ENCODE measurements at regions not wholly inside any gene's neighbourhood (a gene's known extent, or its start where the extent isn't known, plus 50 kb on each side); places are given as distances from the start of the nearest gene placed in this dataset.

DNA sequence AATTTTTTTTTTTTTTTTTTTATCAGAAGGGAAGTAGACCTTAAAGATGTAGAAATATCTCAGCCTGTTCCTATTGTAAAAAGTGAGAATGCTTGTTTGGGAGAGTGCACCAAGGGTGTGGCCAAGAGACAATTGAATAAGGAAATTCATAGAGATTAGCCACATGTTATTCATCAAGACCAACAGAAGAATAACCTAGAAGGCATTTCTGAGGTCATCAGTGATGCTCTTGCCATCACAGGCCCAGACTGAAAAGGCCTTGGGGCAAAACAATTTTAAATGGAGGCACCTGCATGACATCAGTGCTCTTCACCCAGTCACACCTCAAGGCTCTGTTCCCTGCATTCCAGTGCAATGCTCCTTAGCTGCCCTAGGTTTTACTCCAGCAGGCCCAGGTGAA lies 2043.3 kb upstream of the PIK3C3 start:
- Mint-ChIP-seq H3K27me3 (no peaks in the 10 kb centered on the region), H3K36me3 (no peaks in the 10 kb centered on the region), H3K9me3 (peaks cover 19 to 39% (median 25%) of the 10 kb centered on the region in 3 donors), H3K27ac (no peak overlapping the region), H3K4me3 (no peak overlapping the region), H3K4me1 (no peaks in the 10 kb centered on the region)
- no peak for ATAC-seq (replicated peaks in 1 of 4)
- Histone ChIP-seq H3K27me3 (replicated peaks in 1 of 2; ENCODE audit: control insufficient read depth in 2 of 2, extremely low read depth in 1 of 2, insufficient read depth in 2 of 2, low read length in 1 of 2) (no peaks in the 10 kb centered on the region), H3K9me3 (no peaks in the 10 kb centered on the region), H3K36me3 (ENCODE audit: control insufficient read depth in 2 of 2, extremely low read depth in 1 of 2, insufficient read depth in 1 of 2, low read length in 1 of 2) (no peaks in the 10 kb centered on the region), H3K4me1 (ENCODE audit: control insufficient read depth in 1 of 2, extremely low read depth in 1 of 2, insufficient read depth in 2 of 2, low read length in 2 of 2) (no peaks in the 10 kb centered on the region), H3K4me3 (ENCODE audit: control insufficient read depth in 1 of 2, extremely low read depth in 1 of 2, low read length in 1 of 2) (no peak overlapping the region), H3K27ac (ENCODE audit: low read length) (no peak overlapping the region)
- ChIA-PET CTCF (no interaction called here), POLR2A (no interaction called here)
- DNase-seq: no peak

DNA sequence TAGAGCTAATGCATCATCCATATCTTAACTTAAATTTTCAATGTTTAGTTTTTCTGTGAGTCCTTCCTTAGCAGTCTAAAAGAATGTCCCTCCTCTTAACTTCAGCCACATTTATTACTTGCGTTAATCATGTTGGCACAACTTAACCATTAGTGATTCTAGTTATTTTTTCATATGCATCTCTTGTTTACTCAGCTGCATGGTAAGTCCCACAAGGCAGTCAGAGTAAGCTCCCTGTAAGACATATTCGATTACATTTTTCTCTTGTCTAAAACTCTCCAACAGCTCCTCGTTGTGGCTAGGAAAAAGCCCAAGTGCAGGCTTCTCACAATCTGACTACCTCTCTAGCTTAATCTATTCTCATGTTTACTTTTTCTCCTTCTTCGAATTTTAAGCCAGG lies 2045.3 kb upstream of the PIK3C3 start:
- ChIA-PET CTCF (no interaction called here), POLR2A (no interaction called here)
- Histone ChIP-seq H3K36me3 (ENCODE audit: control insufficient read depth in 2 of 2, extremely low read depth in 1 of 2, insufficient read depth in 1 of 2, low read length in 1 of 2) (no peaks in the 10 kb centered on the region), H3K4me3 (ENCODE audit: control insufficient read depth in 1 of 2, extremely low read depth in 1 of 2, low read length in 1 of 2) (no peak overlapping the region), H3K9me3 (no peaks in the 10 kb centered on the region), H3K27ac (ENCODE audit: low read length) (no peak overlapping the region), H3K4me1 (ENCODE audit: control insufficient read depth in 1 of 2, extremely low read depth in 1 of 2, insufficient read depth in 2 of 2, low read length in 2 of 2) (no peaks in the 10 kb centered on the region), H3K27me3 (replicated peaks in 1 of 2; ENCODE audit: control insufficient read depth in 2 of 2, extremely low read depth in 1 of 2, insufficient read depth in 2 of 2, low read length in 1 of 2) (no peaks in the 10 kb centered on the region)
- Mint-ChIP-seq H3K27ac (no peak overlapping the region), H3K27me3 (no peaks in the 10 kb centered on the region), H3K36me3 (no peaks in the 10 kb centered on the region), H3K4me3 (no peak overlapping the region), H3K9me3 (peaks cover 17 to 29% (median 22%) of the 10 kb centered on the region in 3 donors), H3K4me1 (no peaks in the 10 kb centered on the region)
- 52% methylated on average over 4 of the region's 4 CpGs for WGBS (ENCODE audit: insufficient coverage)
- no peak for ATAC-seq (replicated peaks in 1 of 4)
- no peak for DNase-seq

DNA sequence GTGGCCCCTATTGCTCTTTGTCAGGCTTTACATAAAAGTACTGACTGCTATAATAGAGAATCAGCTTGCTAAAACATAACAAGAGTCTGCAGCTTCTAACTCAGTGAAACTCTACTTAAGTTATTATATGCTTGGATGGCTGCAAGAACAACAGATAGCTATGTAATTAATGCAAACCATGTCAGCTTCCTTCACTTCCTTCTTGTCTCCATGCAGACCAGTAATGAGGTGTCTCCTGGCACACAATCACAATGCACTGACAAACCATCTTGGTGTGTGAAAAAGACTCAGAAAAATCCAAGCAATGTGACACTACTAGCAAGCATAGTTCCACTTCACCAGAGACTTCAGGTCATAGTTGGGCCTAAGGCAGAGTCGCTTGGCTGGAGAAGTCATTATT lies 2068.9 kb upstream of the PIK3C3 start:
- Histone ChIP-seq H3K4me3 (ENCODE audit: control insufficient read depth in 1 of 2, extremely low read depth in 1 of 2, low read length in 1 of 2) (no peak overlapping the region), H3K36me3 (ENCODE audit: control insufficient read depth in 2 of 2, extremely low read depth in 1 of 2, insufficient read depth in 1 of 2, low read length in 1 of 2) (no peaks in the 10 kb centered on the region), H3K4me1 (ENCODE audit: control insufficient read depth in 1 of 2, extremely low read depth in 1 of 2, insufficient read depth in 2 of 2, low read length in 2 of 2) (no peaks in the 10 kb centered on the region), H3K9me3 (no peaks in the 10 kb centered on the region), H3K27me3 (replicated peaks in 1 of 2; ENCODE audit: control insufficient read depth in 2 of 2, extremely low read depth in 1 of 2, insufficient read depth in 2 of 2, low read length in 1 of 2) (no peaks in the 10 kb centered on the region), H3K27ac (ENCODE audit: low read length) (no peak overlapping the region)
- Mint-ChIP-seq H3K4me3 (no peak overlapping the region), H3K27ac (no peak overlapping the region), H3K9me3 (peaks cover 4 to 16% (median 11%) of the 10 kb centered on the region in 3 donors), H3K36me3 (no peaks in the 10 kb centered on the region), H3K4me1 (no peaks in the 10 kb centered on the region), H3K27me3 (no peaks in the 10 kb centered on the region)
- WGBS (ENCODE audit: insufficient coverage): no CpG with 5 or more reads among the region's 1 CpG
- ATAC-seq (replicated peaks in 1 of 4): no peak
- POLR2A ChIA-PET: no interaction called here
- no peak for DNase-seq
- CTCF ChIA-PET: no interaction called here

DNA sequence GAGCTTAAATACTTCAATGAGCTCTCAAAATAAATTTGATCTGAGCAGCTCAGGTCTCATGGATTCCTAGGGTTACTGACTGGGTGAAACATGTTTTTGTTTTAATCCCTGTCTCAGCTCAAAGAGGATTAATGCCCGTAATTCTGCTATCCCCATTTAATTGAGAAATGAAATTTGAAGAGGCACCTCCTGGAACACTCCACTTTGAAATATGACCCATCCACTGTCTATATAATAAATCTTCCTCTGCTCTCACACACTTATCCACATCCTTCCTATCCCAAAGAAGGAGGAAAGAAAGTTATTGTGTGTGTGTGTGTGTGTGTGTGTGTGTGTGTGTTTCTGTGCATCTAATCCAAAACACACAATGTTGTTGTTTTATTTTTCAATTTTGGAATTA lies 2082.4 kb upstream of the PIK3C3 start:
- Histone ChIP-seq H3K27ac (ENCODE audit: low read length) (no peak overlapping the region), H3K36me3 (ENCODE audit: control insufficient read depth in 2 of 2, extremely low read depth in 1 of 2, insufficient read depth in 1 of 2, low read length in 1 of 2) (no peaks in the 10 kb centered on the region), H3K4me3 (ENCODE audit: control insufficient read depth in 1 of 2, extremely low read depth in 1 of 2, low read length in 1 of 2) (no peak overlapping the region), H3K4me1 (ENCODE audit: control insufficient read depth in 1 of 2, extremely low read depth in 1 of 2, insufficient read depth in 2 of 2, low read length in 2 of 2) (no peaks in the 10 kb centered on the region), H3K9me3 (no peaks in the 10 kb centered on the region), H3K27me3 (replicated peaks in 1 of 2; ENCODE audit: control insufficient read depth in 2 of 2, extremely low read depth in 1 of 2, insufficient read depth in 2 of 2, low read length in 1 of 2) (no peaks in the 10 kb centered on the region)
- Mint-ChIP-seq H3K27me3 (no peaks in the 10 kb centered on the region), H3K27ac (no peak overlapping the region), H3K4me3 (no peak overlapping the region), H3K4me1 (no peaks in the 10 kb centered on the region), H3K9me3 (peaks cover 3 to 22% (median 12%) of the 10 kb centered on the region in 3 donors), H3K36me3 (no peaks in the 10 kb centered on the region)
- POLR2A ChIA-PET: no interaction called here
- DNase-seq (no peak), ATAC-seq (replicated peaks in 1 of 4) (no peak)
- CTCF ChIA-PET: interaction anchor here in 1 of 2 donors (0.6 kb wide), 1 partner anchor 36 kb away, joined by 3 read pairs; no protein-coding TSS in a partner anchor
- no CpG with 5 or more reads among the region's 1 CpG for WGBS (ENCODE audit: insufficient coverage)

DNA sequence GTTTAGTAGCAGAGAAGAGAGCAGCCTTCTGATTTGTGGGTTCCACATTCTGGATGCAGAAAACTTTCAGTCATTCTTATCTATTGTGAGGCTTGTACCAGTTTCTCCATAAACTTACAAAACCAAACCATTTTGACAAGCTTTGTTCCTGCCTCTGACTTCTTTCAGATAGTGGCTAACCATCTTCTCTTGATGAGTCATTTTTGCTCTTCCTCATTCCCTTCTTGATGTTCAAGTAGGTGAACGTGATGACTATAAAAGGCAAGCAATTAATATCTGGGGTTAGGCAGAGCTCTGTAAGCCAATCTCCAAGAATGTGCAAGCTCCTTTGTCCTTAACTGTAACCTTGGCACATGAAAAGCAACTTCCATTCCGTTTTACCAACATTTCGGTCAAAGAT lies 2083.1 kb upstream of the PIK3C3 start:
- Mint-ChIP-seq H3K4me1 (no peaks in the 10 kb centered on the region), H3K9me3 (peaks cover 3 to 22% (median 12%) of the 10 kb centered on the region in 3 donors), H3K4me3 (no peak overlapping the region), H3K36me3 (no peaks in the 10 kb centered on the region), H3K27me3 (no peaks in the 10 kb centered on the region), H3K27ac (no peak overlapping the region)
- no peak overlapping the region for H3K4me3 ChIP-seq (ENCODE audit: control insufficient read depth in 1 of 2, extremely low read depth in 1 of 2, low read length in 1 of 2)
- DNase-seq: no peak
- H3K36me3 ChIP-seq (ENCODE audit: control insufficient read depth in 2 of 2, extremely low read depth in 1 of 2, insufficient read depth in 1 of 2, low read length in 1 of 2): no peaks in the 10 kb centered on the region
- CTCF ChIA-PET: interaction anchor here in 1 of 2 donors (1.1 kb wide), 1 partner anchor 34 kb away, joined by 4 read pairs; no protein-coding TSS in a partner anchor
- no peaks in the 10 kb centered on the region for H3K4me1 ChIP-seq (ENCODE audit: control insufficient read depth in 1 of 2, extremely low read depth in 1 of 2, insufficient read depth in 2 of 2, low read length in 2 of 2)
- H3K27ac ChIP-seq (ENCODE audit: low read length): no peak overlapping the region
- WGBS (ENCODE audit: insufficient coverage): no CpG with 5 or more reads among the region's 3 CpGs
- ATAC-seq (replicated peaks in 1 of 4): no peak
- H3K9me3 ChIP-seq: no peaks in the 10 kb centered on the region
- H3K27me3 ChIP-seq (replicated peaks in 1 of 2; ENCODE audit: control insufficient read depth in 2 of 2, extremely low read depth in 1 of 2, insufficient read depth in 2 of 2, low read length in 1 of 2): no peaks in the 10 kb centered on the region
- POLR2A ChIA-PET: no interaction called here

DNA sequence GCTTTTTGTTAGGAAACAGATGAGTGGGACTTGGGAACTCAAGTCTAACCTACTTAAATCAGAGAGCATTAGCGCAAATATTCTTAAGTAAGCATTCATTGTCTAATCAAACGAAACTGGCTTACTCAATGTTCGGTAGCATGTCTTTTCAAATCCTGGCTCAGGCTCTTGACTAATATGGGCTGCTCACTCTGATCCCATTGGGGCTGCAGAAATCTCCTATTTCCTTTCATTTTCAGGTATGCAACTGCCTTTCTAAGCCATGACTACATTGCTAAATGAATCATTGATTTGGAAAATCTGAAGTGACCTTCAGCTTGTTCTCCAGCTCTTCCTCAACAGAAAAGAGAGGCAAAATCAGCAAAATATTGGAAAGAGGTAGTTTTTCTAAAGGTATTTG lies 2084.4 kb upstream of the PIK3C3 start:
- no peaks in the 10 kb centered on the region for H3K36me3 ChIP-seq (ENCODE audit: control insufficient read depth in 2 of 2, extremely low read depth in 1 of 2, insufficient read depth in 1 of 2, low read length in 1 of 2)
- no peak for DNase-seq
- Mint-ChIP-seq H3K36me3 (no peaks in the 10 kb centered on the region), H3K27ac (no peak overlapping the region), H3K4me1 (no peaks in the 10 kb centered on the region), H3K4me3 (no peak overlapping the region), H3K9me3 (peaks cover 3 to 22% (median 8%) of the 10 kb centered on the region in 3 donors), H3K27me3 (no peaks in the 10 kb centered on the region)
- H3K4me1 ChIP-seq (ENCODE audit: control insufficient read depth in 1 of 2, extremely low read depth in 1 of 2, insufficient read depth in 2 of 2, low read length in 2 of 2): no peaks in the 10 kb centered on the region
- no peaks in the 10 kb centered on the region for H3K27me3 ChIP-seq (replicated peaks in 1 of 2; ENCODE audit: control insufficient read depth in 2 of 2, extremely low read depth in 1 of 2, insufficient read depth in 2 of 2, low read length in 1 of 2)
- H3K27ac ChIP-seq (ENCODE audit: low read length): no peak overlapping the region
- ChIA-PET POLR2A (no interaction called here), CTCF (no interaction called here)
- WGBS (ENCODE audit: insufficient coverage): 92% methylated on average over 3 of the region's 3 CpGs
- H3K9me3 ChIP-seq: no peaks in the 10 kb centered on the region
- no peak overlapping the region for H3K4me3 ChIP-seq (ENCODE audit: control insufficient read depth in 1 of 2, extremely low read depth in 1 of 2, low read length in 1 of 2)
- no peak for ATAC-seq (replicated peaks in 1 of 4)

DNA sequence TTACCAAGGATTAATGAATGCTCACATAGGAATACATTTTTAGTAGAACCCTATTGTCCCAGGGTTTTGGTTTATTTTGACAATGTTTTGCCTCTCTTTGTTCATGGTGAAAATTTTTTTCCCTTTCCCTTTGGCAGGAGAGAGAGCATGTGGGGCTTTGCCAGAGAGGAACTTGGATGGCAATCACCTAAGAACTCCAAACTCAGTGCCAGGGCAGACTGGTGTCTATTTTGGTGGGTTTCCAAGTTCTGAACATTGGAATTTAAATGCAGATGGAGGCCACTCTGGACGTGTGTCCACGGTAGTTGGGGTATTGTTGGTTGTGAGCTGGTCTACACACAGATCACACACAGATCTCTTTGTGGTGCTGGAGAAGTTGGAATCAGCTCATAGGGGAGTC lies 2091.1 kb upstream of the PIK3C3 start:
- H3K27ac ChIP-seq (ENCODE audit: low read length): no peak overlapping the region
- ATAC-seq (replicated peaks in 1 of 4): no peak
- H3K27me3 ChIP-seq (replicated peaks in 1 of 2; ENCODE audit: control insufficient read depth in 2 of 2, extremely low read depth in 1 of 2, insufficient read depth in 2 of 2, low read length in 1 of 2): no peaks in the 10 kb centered on the region
- H3K9me3 ChIP-seq: no peaks in the 10 kb centered on the region
- no peaks in the 10 kb centered on the region for H3K36me3 ChIP-seq (ENCODE audit: control insufficient read depth in 2 of 2, extremely low read depth in 1 of 2, insufficient read depth in 1 of 2, low read length in 1 of 2)
- no peaks in the 10 kb centered on the region for H3K4me1 ChIP-seq (ENCODE audit: control insufficient read depth in 1 of 2, extremely low read depth in 1 of 2, insufficient read depth in 2 of 2, low read length in 2 of 2)
- H3K27ac Mint-ChIP-seq: no peak overlapping the region
- no CpG with 5 or more reads among the region's 2 CpGs for WGBS (ENCODE audit: insufficient coverage)
- no peak overlapping the region for H3K4me3 ChIP-seq (ENCODE audit: control insufficient read depth in 1 of 2, extremely low read depth in 1 of 2, low read length in 1 of 2)
- H3K4me1 Mint-ChIP-seq: no peaks in the 10 kb centered on the region
- H3K9me3 Mint-ChIP-seq: peaks cover 0 to 10% (median 10%) of the 10 kb centered on the region in 3 donors
- no peaks in the 10 kb centered on the region for H3K27me3 Mint-ChIP-seq
- ChIA-PET CTCF (no interaction called here), POLR2A (no interaction called here)
- no peaks in the 10 kb centered on the region for H3K36me3 Mint-ChIP-seq
- no peak overlapping the region for H3K4me3 Mint-ChIP-seq
- DNase-seq: no peak

Data from T-cell (primary cell).